Activated effector memory CD4-positive, alpha-beta T cell treated with anti-CD3 and anti-CD28 coated beads, Interleukin-2, amount 50 U/mL, for 16 hours (primary cell): ENCODE measurements at regions not wholly inside any gene's neighbourhood (a gene's known extent, or its start where the extent isn't known, plus 50 kb on each side); places are given as distances from the start of the nearest gene placed in this dataset.
A peak's percentile ranks its signal among the peaks of the same experiment; 100 is the strongest.

Experiments used
- DNase-seq: peaks from one replicate; pipeline ENCODE4 v3.0.0-alpha.2; 2020

DNA sequence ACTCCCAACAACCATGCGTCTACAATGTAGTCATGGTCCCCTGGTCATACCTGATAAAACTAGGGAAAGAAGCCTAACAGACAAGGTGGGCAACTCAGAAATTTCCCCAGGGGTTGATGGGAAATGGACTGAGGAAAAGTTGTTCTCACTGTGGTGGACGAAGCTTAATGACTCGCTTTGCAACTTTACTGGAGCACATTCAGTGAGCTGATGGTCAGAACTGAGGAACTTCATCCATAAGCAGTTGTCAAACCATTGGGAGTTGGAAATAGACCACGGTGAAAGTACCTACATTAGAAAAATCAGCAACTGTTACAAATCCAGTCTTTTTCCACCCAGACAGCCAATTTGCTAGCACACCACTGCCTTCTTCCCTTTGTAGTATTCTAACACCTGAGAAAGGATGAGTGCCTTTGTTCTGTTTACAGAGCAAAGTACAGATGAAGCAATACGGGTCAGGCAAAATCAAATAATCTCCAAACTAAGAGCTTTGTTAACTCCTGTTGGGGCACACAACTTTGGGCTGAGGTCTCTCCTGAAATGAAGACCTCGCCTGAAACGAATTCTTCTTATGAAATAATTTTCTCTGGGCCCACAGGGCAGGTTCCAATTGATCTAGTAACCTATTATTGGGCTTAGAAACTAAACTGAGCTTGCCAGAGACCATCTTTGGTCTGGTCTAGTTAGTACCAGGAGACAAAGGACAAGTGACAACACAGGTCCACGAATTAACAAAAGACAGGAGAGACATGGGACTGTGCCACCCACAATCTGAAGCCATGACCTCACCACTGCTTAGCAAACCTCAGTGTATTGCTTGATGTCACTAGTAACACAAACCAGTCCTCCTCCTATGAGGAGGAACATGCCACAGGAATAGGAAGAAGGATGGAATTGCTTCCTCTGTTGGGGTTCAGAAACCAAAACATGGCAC lies 58.9 kb upstream of the NFKB1 start:
- no peak for DNase-seq

DNA sequence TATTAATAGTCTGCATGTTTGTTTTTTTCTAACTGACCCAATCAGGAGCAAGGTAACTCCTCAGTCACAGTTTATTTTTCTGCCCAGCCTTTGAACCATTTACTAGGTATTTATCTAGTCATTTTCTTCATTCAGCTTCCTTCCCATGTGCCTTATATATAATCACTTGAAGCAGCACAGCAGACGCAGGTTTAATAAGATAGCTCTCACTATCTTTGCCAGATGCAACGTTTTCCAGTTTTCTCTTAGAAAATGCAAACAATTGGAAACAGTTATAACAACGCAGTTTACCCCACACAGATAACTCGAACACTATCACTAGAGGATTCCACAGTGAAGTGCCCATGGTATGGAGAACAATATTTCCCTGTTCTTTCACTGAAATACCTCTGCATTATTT lies 56.4 kb upstream of the NFKB1 start:
- no peak for DNase-seq

DNA sequence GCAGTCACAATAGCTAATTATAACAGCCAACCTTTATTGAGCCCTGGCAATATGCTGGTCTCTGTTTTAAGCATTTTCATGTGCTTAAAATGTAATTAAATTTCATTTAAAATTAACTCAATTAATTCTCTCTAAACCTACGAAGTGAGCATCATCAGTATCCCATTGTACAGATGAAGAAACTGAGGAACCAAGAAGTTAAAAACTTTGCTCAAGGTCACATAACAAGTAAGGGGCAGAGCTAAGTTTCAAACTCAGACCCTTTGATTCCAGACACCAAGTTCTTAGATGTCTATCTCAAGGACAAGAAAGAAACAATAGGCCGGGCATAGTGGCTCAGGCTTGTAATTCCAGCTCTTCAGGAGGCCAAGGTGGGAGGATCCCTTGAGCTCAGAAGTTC lies 55.9 kb upstream of the NFKB1 start:
- DNase-seq = no peak

DNA sequence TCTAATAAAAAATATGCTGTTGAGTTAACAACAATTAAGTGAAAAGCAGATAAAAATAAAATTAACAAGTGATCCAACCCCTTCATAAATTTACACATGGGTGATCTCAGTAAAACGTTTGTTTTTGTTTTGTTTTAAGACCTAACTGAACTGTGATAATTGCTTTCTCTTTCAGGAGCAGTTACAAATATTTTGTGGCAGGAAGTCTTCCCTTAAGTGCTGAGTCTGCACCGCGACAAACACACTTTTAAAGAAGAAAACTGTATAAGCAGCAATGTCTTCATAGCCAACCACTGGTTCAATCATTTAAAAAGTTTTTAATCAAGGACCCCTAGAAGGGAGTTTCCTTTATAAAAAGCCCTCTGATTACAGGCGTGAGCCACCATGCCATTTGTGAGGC lies 53.7 kb upstream of the NFKB1 start:
- DNase-seq = no peak

- DNase-seq = peak; percentile 73
These were observed 51.3 kb upstream of the NFKB1 start for GRCh38 chr4:102449751-102450352.

- no peak for DNase-seq
These were observed 49.9 kb upstream of the NFKB1 start for GRCh38 chr4:102451266-102451665.
